WTC11 (cell line): ENCODE measurements at regions not wholly inside any gene's neighbourhood (a gene's known extent, or its start where the extent isn't known, plus 50 kb on each side); places are given as distances from the start of the nearest gene placed in this dataset.

ENCODE experiments used
- ATAC-seq: fragments of 200-7000 bp; cut with Tn5 transposase; 2 replicates; pipeline ENCODE4 v1.10.0; 2021; ENCODE audit warnings: mild to moderate bottlenecking, moderate library complexity
- CTCF ChIA-PET: fragments of 300-600 bp; sonication (Branson Sonifier 250); formaldehyde crosslinking; loops from one replicate; lab custom pipeline; 2021; ENCODE audit warnings: antibody characterized with exemption; lab: Charles Lee
- POLR2A ChIA-PET: fragments of 350-600 bp; sonication (Branson Sonifier 250); formaldehyde crosslinking; loops from one replicate; lab custom pipeline; 2021; ENCODE audit warnings: antibody characterized with exemption; lab: Charles Lee
- DNase-seq: peaks from one replicate; pipeline ENCODE4 v3.0.0; 2021; ENCODE audit warnings: low spot score
- H3K27ac Mint-ChIP-seq: 2 replicates; pipeline ENCODE4 v1.8.0; 2021; ENCODE audit warnings: mixed read lengths
- H3K27me3 Mint-ChIP-seq: 2 replicates; pipeline ENCODE4 v1.8.0; 2021; ENCODE audit warnings: low read depth, mild to moderate bottlenecking, moderate library complexity, mixed read lengths
- H3K36me3 Mint-ChIP-seq: 2 replicates; pipeline ENCODE4 v1.8.0; 2021; ENCODE audit warnings: mixed read lengths
- H3K4me1 Mint-ChIP-seq: 2 replicates; pipeline ENCODE4 v1.8.0; 2022; ENCODE audit warnings: mixed read lengths
- H3K4me3 Mint-ChIP-seq: 2 replicates; pipeline ENCODE4 v1.8.0; 2021; ENCODE audit warnings: mild to moderate bottlenecking, moderate library complexity, mixed read lengths
- H3K9me3 Mint-ChIP-seq: 2 replicates; pipeline ENCODE4 v1.8.0; 2021; ENCODE audit warnings: mixed read lengths
- AFF4 ChIP-seq: sonication (generic); formaldehyde crosslinking; IDR thresholded peaks from 2 replicates; pipeline ENCODE4 v1.8.1; 2023; ENCODE audit warnings: mild to moderate bottlenecking, missing genetic modification reagents, borderline replicate concordance
- FOXJ3 ChIP-seq: sonication (generic); formaldehyde crosslinking; IDR thresholded peaks from 2 replicates; pipeline ENCODE4 v1.9.0; 2021; ENCODE audit warnings: missing genetic modification reagents, mild to moderate bottlenecking, borderline replicate concordance
- FOXP1 ChIP-seq: sonication (generic); formaldehyde crosslinking; IDR thresholded peaks from 2 replicates; pipeline ENCODE4 v1.8.0; 2022; ENCODE audit warnings: missing genetic modification reagents, mild to moderate bottlenecking, moderate library complexity, borderline replicate concordance
- GRHL2 ChIP-seq: fragments of 250-450 bp; sonication (Bioruptor Pico); IDR thresholded peaks from 2 replicates; pipeline ENCODE4 v1.8.0; 2022; ENCODE audit warnings: mild to moderate bottlenecking, moderate library complexity; ENCODE audit not compliant: insufficient replicate concordance, severe bottlenecking
- GTF2I ChIP-seq: fragments of 250-450 bp; sonication (Bioruptor Pico); conservative IDR thresholded peaks from 2 replicates; pipeline ENCODE4 v1.4.0; 2021; ENCODE audit warnings: mild to moderate bottlenecking
- HMGXB4 ChIP-seq: sonication (generic); formaldehyde crosslinking; IDR thresholded peaks from 2 replicates; pipeline ENCODE4 v1.8.1; 2023; ENCODE audit warnings: mild to moderate bottlenecking, moderate library complexity, missing genetic modification reagents
- MXD4 ChIP-seq: fragments of 250-450 bp; sonication (Bioruptor Pico); IDR thresholded peaks from 2 replicates; pipeline ENCODE4 v1.8.0; 2021; ENCODE audit warnings: mild to moderate bottlenecking, moderate library complexity, borderline replicate concordance
- MYBL2 ChIP-seq: sonication (generic); formaldehyde crosslinking; IDR thresholded peaks from 2 replicates; pipeline ENCODE4 v1.8.1; 2023; ENCODE audit warnings: mild to moderate bottlenecking, moderate library complexity, missing genetic modification reagents
- NR2C2 ChIP-seq: sonication (generic); formaldehyde crosslinking; IDR thresholded peaks from 2 replicates; pipeline ENCODE4 v1.8.0; 2022; ENCODE audit warnings: mild to moderate bottlenecking, missing genetic modification reagents
- PREB ChIP-seq: sonication (generic); formaldehyde crosslinking; IDR thresholded peaks from 2 replicates; pipeline ENCODE4 v1.8.1; 2022; ENCODE audit warnings: mild to moderate bottlenecking, missing genetic modification reagents, moderate library complexity, borderline replicate concordance
- PRRX2 ChIP-seq: fragments of 250-450 bp; sonication (Bioruptor Pico); IDR thresholded peaks from 2 replicates; pipeline ENCODE4 v1.8.0; 2021; ENCODE audit warnings: mild to moderate bottlenecking
- SOX15 ChIP-seq: fragments of 250-450 bp; sonication (Bioruptor Pico); IDR thresholded peaks from 2 replicates; pipeline ENCODE4 v1.9.0; 2021; ENCODE audit warnings: mild to moderate bottlenecking
- STAT6 ChIP-seq: sonication (generic); formaldehyde crosslinking; conservative IDR thresholded peaks from 2 replicates; pipeline ENCODE4 v1.8.1; 2023; ENCODE audit warnings: mild to moderate bottlenecking, low read depth, missing genetic modification reagents, moderate library complexity
- TEAD1 ChIP-seq: sonication (generic); formaldehyde crosslinking; IDR thresholded peaks from 2 replicates; pipeline ENCODE4 v1.8.0; 2022; ENCODE audit warnings: mild to moderate bottlenecking, missing genetic modification reagents
- ZNF121 ChIP-seq: sonication (generic); formaldehyde crosslinking; IDR thresholded peaks from 2 replicates; pipeline ENCODE4 v1.8.0; 2023; ENCODE audit warnings: missing genetic modification reagents
- ZNF532 ChIP-seq: fragments of 250-450 bp; sonication (Bioruptor Pico); IDR thresholded peaks from 2 replicates; pipeline ENCODE4 v1.9.0; 2021; ENCODE audit warnings: mild to moderate bottlenecking, borderline replicate concordance
- TF ChIP-seq, protein P1 (sequence below): fragments of 250-450 bp; sonication (Bioruptor Pico); IDR thresholded peaks from 2 replicates; pipeline ENCODE4 v2.1.2; 2022; ENCODE audit warnings: mild to moderate bottlenecking, moderate library complexity

DNA sequence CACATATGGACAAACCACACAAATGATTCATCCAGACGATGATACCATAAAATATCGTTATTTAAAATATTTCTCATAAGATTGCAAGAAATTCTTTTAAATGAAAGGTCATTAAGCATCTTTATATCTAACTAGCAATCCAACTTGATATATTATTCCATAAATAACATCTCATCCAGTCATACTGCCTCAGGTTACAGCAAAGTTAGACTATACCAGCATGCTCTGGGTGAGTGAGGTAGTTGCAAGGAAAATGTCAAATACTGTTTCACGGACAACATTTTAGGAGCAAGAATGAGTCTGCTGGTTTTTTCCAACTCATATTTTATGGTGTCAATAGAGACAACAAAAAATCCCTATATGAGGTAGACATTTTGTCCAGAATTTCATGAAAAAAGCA lies 200.9 kb upstream of the TRPM3 start:
- no peaks in the 10 kb centered on the region; the same call in 1 of the 2 replicates for H3K27me3 Mint-ChIP-seq
- CTCF ChIA-PET, result no interaction called here
- no peaks in the 10 kb centered on the region for H3K36me3 Mint-ChIP-seq
- no peak overlapping the region for H3K27ac Mint-ChIP-seq
- TF ChIP-seq SOX15 (CRISPR knock-in tag) (no peak), ZNF532 (CRISPR knock-in tag) (no peak), TEAD1 (no peak), FOXP1 (no peak), PRRX2 (CRISPR knock-in tag) (no peak), STAT6 (CRISPR knock-in tag) (no peak), FOXJ3 (CRISPR knock-in tag) (no peak), NR2C2 (CRISPR knock-in tag) (no peak), AFF4 (CRISPR knock-in tag) (no peak), MYBL2 (CRISPR knock-in tag) (no peak), PREB (CRISPR knock-in tag) (no peak), MXD4 (CRISPR knock-in tag) (no peak), GRHL2 (CRISPR knock-in tag) (no peak), ZNF121 (CRISPR knock-in tag) (no peak), GTF2I (CRISPR knock-in tag) (no peak), HMGXB4 (CRISPR knock-in tag) (no peak)
- TF ChIP-seq, protein P1, sequence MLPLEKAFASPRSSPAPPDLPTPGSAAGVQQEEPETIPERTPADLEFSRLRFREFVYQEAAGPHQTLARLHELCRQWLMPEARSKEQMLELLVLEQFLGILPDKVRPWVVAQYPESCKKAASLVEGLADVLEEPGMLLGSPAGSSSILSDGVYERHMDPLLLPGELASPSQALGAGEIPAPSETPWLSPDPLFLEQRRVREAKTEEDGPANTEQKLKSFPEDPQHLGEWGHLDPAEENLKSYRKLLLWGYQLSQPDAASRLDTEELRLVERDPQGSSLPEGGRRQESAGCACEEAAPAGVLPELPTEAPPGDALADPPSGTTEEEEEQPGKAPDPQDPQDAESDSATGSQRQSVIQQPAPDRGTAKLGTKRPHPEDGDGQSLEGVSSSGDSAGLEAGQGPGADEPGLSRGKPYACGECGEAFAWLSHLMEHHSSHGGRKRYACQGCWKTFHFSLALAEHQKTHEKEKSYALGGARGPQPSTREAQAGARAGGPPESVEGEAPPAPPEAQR (CRISPR knock-in tag), result no peak
- TF ChIP-seq, all 79 proteins: peak for 0
- POLR2A ChIA-PET, result no interaction called here
- no peaks in the 10 kb centered on the region for H3K4me1 Mint-ChIP-seq
- DNase-seq (no peak), ATAC-seq (no peak)
- H3K9me3 Mint-ChIP-seq, result no peaks in the 10 kb centered on the region
- H3K4me3 Mint-ChIP-seq, result no peak overlapping the region
